DMS 273 (cell line): ENCODE measurements at regions not wholly inside any gene's neighbourhood (a gene's known extent, or its start where the extent isn't known, plus 50 kb on each side); places are given as distances from the start of the nearest gene placed in this dataset.
"Not testable (repeated sequence)": the region's sequence is repeated elsewhere in the genome, so short reads cannot be mapped to it uniquely, and the experiment has no call there.

ENCODE experiments used
- DNase-seq: peaks from one replicate; lab custom pipeline; 2025; ENCODE audit not compliant: unreplicated experiment; lab: John Stamatoyannopoulos, UW

DNA sequence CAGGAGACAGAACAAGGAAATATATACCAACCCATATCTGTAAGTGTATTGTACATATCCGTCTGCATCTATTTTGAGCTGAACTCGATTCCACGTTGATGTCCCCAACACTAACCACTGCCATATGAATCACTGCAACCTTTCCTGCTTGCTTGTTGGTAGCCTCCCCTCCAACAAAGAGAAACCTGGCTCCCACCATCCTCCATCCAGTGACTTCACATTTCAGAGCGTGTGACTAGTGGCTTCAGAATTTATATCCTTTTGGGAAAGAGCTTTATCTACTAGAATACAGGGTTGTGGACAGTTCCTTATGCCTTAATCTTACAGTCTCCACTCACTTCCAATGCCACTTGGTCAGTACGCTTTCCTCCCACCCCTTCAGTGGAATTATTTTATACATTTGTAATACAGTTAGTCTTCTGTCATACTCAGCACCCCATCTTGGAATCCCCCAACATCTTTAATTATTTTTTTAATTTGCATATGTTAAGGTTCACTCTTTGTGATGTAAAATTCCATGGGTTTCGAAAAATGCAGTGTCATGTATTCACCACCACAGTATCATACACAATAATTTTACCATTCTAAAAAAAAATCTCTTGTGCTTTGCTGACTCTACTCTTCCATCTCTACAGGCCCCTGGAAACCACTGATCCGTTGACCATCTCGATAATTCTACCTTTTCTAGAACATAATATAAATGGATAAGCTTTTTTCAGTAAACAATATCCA is 264.7 kb downstream of the BCL2L11 start:
- DNase-seq: not testable (repeated sequence)

DNA sequence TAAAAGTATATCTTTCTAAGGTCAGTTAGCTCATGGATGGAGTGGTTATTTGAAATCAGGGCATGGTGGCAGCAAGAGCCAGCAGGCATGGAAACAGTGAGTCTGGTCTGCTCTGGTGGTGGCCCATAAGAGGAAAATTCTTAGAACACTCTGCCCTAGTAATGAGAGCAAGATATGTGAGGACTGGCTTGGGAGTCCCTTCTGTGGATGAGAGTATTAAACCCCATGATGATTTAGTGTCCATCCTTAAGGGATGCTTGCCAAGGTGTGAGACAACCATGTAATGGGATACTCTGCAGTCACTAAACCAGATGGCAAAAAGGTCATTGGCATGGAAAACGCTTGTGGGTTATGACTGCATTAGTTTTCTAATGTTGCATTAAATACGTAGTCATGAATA is 269.9 kb downstream of the BCL2L11 start:
- not testable (repeated sequence) for DNase-seq

- DNase-seq: not testable (repeated sequence)
Measured at GRCh38 chr2:111395350-111396128, 274.8 kb downstream of the BCL2L11 start.

DNA sequence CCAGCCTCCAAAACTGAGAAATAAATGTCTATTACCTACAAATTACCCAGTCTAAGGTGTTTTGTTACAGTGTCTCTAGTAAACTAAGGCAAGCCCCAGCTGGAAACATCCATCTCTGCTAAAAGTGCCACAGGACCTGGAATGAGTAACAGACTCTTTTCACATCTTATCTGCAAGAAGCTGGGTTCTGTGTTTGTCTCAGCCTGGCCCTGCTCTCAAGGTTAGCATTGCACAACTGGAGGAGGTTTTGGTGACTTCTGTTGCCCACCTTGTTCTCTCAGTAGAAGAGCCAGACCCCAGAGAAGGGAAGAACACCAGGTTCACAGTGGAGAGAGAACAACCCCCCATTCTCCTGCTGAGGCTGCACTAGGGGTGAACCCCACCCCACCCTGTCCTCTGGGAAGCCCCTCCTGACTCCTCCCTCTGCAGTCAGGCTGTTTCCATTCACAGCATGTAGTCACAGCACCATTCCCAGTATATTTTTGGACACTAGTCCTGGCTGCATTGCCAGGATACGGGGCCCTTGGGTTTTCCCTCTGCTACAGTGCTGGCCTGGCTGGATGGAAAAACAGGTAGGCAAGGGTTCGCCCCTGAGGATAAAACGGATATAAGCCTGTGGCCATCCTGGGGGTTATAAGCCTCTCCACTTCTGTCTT is 280.0 kb downstream of the BCL2L11 start:
- not testable (repeated sequence) for DNase-seq

DNA sequence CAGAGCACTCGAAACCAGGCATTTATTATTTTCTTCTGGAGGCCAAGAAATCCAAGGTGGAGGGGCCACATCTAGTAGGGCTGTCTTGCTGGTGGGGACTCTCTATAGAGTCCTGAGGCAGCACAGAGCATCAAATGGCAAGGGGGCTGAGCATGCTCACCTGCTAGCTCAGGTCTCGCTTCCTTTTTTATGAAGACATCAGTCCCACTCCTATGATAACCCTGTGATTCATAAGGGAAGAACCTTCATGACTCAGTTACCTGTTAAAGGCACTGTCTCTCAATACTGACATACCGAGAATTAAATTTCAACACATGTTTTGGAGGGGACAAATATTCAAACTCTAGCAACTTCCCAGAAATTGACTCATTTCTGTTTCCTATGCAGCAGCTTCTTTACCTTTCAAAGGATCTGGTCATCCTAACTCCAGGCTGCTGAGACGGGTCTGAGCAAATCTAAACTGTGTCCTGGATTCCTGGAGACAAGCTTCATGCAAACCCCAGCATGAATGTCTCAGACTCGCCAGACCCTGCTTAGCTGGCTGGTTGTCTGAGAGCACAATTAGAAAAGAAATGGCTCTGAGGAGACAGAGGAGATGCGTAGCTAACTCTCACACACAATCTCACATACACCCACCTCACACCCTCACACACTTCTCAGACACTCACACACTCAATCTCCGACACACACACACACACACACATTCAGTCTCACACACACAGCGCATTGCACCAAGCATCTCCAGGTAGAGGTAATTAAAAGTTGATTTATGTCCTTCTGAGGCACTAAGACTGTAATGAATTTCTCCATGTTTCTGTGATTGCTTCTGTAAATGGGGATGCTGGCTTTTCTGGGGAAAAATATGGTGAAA is 280.8 kb downstream of the BCL2L11 start:
- DNase-seq: not testable (repeated sequence)

- not testable (repeated sequence) for DNase-seq
Measured at GRCh38 chr2:111402450-111402849, 281.7 kb downstream of the BCL2L11 start.

- DNase-seq: not testable (repeated sequence)
Measured at GRCh38 chr2:111403287-111403686, 282.6 kb downstream of the BCL2L11 start.

DNA sequence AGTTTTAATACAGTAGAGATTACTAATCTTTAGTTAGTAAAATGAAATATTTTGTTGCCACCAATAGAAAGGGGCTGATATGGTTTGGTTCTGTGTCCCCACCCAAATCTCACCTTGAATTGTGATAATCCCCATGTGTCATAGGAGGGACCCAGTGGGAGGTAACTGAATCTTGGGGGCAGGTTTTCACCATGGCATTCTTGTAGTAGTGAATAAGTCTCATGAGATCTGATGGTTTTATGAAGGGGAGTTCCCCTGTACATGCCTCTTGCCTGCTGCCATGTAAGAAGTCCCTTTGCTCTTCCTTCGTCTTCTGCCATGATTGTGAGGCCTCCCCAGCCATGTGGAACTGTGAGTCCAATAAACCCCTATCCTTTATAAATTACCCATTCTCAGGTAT is 285.9 kb downstream of the BCL2L11 start:
- not testable (repeated sequence) for DNase-seq

GRCh38 chr2:111407632-111408194 is 287.0 kb downstream of the BCL2L11 start:
- DNase-seq: not testable (repeated sequence)

DNA sequence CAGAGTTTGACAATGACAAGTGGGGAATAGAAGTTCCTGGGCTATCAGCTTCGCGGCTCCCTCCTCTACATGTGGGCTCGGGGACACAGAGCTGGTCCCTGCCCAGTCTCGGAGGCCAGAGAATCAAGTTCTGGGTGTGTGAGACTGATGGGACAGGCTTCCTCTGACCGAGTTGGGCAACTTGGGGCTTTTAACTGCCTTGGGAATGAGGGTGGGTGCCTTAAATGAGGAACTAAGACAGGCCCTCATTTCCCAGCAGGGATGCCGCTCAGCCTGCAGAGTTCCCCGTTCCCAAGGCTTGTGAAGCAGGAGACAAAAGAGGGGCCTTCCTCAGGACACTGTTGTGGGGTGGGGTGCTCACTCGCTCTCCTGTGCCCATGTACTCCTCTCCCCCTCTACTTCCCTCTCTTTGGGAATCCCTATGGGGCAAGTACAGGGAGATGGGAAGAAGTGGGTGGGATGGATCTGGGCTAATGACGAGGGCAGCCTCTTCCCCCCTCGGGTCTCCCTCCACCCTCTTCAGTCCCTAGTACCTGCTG is 290.2 kb downstream of the BCL2L11 start:
- DNase-seq: not testable (repeated sequence)

DNA sequence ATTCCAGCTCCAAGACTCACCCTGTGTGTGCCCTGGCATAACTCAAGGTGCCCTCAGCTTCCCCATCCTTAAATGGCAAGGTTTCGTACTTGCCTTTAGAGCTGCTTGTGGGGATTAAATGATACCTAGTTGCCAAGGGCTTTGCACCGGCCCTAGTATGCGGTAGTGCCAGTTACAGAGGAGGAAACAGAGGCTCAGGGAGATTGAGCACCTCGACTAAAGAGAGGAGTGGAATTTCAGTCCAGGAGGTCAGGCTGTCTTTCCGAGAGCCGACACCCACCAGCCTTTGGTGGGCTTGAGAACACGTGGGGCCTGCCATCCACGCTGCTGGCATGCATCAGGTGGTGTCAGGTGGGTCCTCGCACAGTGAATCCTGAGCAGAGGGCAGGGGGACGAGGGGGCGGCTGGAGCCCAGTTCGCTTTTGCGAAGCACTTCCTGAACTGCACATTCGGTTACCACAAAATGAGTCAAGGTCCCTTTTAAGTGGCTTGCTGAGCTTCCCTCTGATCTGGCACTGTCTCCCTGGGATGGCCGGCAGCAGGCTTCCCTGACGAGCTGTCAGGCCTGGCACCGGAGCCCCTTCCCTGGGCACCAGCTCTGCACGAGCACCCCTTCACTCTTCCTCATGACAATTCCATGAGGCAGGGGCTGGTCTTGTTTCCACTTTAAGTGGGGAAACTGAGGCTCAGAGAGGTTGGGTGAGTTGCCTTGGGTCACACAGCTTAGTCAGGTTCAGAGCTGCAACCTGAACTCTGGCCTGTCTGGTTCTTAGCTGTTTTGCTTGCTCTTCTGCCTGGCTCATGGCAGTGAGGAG is 291.4 kb downstream of the BCL2L11 start:
- not testable (repeated sequence) for DNase-seq

- DNase-seq: not testable (repeated sequence)
Measured at GRCh38 chr2:111412841-111413650, 292.3 kb downstream of the BCL2L11 start.

DNA sequence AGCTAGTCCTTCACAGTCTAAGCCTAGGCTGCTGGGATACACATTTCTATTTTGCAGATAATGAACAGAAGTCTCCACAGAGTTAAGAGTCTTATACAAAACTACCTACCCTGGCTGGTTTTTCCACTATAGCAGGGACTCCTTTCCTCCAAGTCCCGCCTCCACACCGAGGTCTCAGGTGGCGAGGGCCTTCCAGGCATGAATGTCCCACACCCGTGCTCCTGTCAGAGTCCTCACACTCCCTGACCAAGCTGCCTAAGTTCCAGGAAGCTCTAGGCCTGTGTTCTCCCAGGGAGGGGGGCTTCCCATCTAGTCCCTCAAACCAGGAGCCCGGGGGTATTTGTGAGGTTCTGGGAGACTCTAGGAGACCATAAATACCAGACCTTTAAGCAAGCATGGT is 293.2 kb downstream of the BCL2L11 start:
- not testable (repeated sequence) for DNase-seq

GRCh38 chr2:111415765-111416743 is 295.3 kb downstream of the BCL2L11 start:
- not testable (repeated sequence) for DNase-seq

- DNase-seq: not testable (repeated sequence)
Measured at GRCh38 chr2:111417026-111417425, 296.3 kb downstream of the BCL2L11 start.

DNA sequence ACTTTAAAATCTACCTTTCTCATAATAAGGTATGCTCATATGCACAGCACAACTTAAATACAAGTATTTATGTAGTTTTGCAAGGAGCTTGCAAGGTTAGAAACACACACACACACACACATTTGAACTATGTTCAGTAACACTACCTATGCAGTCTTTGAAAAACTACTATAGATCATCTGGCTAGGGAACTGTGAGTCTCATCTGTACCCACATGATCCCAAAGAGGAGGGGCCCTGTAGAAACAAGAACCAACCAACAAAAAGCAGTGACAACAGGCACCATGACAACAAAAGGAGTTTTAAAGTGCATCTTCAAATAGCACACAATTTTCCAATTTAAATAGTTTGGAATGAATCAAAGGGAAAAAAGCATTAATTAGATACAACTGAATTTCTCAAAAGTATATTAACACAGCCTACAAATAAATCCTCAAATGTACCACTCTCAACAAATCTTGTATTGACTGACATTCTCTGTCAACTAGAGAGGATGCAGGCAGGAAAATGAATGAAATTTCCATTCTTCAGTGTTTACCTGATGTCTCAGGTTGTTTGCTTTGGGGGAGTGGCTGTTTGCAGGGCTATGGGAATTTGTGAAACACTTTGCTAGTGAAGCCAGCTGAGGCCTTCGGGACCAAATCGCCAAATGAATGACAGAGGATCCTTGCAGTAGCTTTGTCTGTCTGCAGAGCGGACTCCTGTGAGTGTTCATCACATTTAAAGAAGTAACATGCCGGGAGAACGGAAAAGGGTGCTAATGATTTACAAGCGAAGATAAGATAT is 297.6 kb downstream of the BCL2L11 start:
- not testable (repeated sequence) for DNase-seq
